Left hindlimb (tissue), 1 donor: ENCODE measurements at regions not wholly inside any gene's neighbourhood (a gene's known extent, or its start where the extent isn't known, plus 50 kb on each side); places are given as distances from the start of the nearest gene placed in this dataset.
"Not testable (repeated sequence)": the region's sequence is repeated elsewhere in the genome, so short reads cannot be mapped to it uniquely, and the experiment has no call there.

Experiments used
- DNase-seq: peaks from one replicate; pipeline ENCODE4 v3.0.0-alpha.2; 2018

- DNase-seq = peak; percentile 26
Measured at GRCh38 chr1:143905214-143906179, 66.3 kb downstream of the FAM72C start.

DNA sequence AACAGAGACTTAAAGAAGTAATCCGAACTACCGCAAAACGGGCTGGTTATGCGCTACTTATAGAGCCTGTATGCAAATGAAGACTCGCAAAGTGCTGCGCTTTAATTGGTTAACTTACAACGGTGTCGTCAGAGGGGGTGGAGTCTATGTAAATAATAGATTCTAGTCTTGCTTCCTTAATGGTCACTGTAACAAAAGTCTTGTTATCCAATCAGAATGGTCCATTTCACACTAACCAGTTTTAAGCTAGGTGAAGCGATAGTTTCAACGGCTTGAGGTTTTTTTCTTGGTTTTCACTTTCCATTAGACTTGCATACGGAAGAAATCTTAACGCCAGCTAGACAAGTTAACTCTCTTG is 67.2 kb downstream of the FAM72C start:
- DNase-seq = not testable (repeated sequence)

DNA sequence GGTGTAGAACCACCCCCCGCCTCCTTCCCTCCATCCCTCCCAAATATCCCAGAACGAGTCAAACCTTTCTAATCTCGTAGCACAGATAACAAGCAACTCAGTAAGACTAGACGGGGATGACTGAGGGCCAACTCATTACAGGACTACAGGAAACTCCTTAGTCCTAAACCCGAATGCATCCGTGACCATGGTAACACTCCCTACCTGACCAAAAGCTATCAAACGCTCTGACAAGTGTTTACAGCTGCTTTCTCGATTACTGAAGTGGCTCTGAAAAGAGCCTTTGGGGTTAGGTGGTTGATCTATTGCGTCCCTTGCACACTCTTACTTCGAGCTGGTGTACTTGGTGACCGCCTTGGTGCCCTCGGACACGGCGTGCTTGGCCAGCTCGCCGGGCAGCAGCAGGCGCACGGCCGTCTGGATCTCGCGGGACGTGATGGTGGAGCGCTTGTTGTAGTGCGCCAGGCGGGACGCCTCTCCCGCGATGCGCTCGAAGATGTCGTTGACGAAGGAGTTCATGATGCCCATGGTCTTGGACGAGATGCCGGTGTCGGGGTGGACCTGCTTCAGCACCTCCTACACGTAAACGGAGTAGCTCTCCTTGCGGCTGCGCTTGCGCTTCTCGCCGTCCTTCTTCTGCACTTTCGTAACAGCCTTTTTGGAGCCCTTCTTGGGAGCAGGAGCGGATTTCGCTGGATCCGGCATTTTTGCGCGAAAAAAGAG is 67.7 kb downstream of the FAM72C start:
- peak; percentile 46 for DNase-seq

GRCh38 chr1:143896377-143896776 is 75.4 kb downstream of the FAM72C start:
- not testable (repeated sequence) for DNase-seq

DNA sequence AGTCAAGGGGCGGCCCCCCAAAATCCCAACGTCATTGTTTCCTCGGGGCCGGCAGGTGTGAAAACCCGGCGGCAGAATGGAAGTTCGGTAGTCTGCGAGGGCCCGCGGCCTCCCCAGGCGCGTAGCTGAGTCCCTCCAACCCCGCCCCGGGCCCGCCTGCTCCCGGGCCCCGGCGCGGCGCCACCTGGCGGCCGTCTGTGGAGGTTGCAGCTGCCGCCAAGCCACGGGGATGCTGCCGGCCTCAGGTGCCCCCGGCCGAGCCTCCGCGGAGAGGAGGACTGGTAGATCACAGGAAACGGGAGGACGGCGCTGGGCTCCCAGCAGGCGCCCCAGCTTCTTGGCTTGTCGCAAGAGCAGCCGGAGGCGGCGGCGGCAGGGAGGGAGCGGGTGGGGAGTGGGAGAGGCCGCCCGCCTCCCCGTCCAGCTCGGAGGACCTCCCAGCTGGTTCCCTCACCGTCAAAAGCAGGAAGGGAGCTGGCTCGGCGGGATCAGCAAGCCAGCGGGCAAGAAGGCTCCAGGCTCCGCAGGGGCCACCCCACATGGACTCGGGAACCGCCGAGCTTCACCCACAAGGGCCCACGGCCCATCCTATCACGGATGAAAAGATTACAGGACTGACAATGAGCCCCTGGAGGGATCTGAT is 86.7 kb downstream of the FAM72C start:
- peak; percentile 50 for DNase-seq

- DNase-seq = not testable (repeated sequence)
Measured at GRCh38 chr1:143884532-143884931, 87.3 kb downstream of the FAM72C start.

- DNase-seq = not testable (repeated sequence)
Measured at GRCh38 chr1:143879757-143880536, 91.8 kb downstream of the FAM72C start.

- not testable (repeated sequence) for DNase-seq
Measured at GRCh38 chr1:143875947-143876346, 95.8 kb downstream of the FAM72C start.

GRCh38 chr1:143874625-143875024 is 97.2 kb downstream of the FAM72C start:
- not testable (repeated sequence) for DNase-seq

DNA sequence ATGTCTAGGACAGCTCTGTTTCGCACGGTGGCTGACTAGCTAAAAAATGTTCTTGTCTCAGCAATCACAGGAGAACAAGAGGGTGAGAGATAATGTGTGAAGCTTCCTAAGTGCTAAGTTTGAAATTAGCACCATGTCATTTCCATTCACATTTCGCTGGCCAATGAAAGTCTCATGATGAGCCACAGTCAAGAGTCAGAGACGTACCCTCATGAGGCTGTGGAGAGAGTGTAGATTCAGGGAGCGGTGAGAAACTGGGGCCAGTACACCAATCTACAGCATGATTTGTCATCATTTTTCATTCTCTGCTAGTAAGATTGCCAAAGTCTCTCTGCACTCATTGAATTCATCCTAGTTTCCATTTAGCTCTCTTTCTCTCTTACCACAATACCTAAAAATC is 98.1 kb downstream of the FAM72C start:
- not testable (repeated sequence) for DNase-seq

- not testable (repeated sequence) for DNase-seq
Measured at GRCh38 chr1:143870388-143870787, 101.4 kb downstream of the FAM72C start.

- not testable (repeated sequence) for DNase-seq
Measured at GRCh38 chr1:143867590-143868220, 104.1 kb downstream of the FAM72C start.

GRCh38 chr1:143863901-143864520 is 107.8 kb downstream of the FAM72C start:
- not testable (repeated sequence) for DNase-seq

DNA sequence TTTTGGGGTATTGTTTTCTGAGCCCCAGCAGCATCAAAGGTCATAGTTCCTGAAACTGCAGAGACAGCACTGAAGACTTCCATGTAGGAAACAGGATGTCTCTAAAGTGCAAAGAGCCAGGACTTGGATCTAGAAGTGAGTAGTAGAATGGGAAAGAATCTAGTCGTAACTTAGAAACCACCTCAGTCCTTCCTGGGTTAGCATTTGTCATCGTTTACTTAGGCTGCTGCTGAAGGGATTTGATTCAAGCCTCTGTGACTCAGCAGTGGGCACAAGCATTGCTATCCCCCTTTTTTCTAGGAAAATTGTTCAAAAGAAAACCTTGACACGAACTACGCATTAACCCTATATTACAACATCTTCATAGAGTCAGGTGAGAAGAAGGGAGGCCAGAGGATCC is 109.1 kb downstream of the FAM72C start:
- not testable (repeated sequence) for DNase-seq

GRCh38 chr1:143861306-143861705 is 110.5 kb downstream of the FAM72C start:
- DNase-seq = not testable (repeated sequence)

GRCh38 chr1:143855867-143856266 is 115.9 kb downstream of the FAM72C start:
- not testable (repeated sequence) for DNase-seq

DNA sequence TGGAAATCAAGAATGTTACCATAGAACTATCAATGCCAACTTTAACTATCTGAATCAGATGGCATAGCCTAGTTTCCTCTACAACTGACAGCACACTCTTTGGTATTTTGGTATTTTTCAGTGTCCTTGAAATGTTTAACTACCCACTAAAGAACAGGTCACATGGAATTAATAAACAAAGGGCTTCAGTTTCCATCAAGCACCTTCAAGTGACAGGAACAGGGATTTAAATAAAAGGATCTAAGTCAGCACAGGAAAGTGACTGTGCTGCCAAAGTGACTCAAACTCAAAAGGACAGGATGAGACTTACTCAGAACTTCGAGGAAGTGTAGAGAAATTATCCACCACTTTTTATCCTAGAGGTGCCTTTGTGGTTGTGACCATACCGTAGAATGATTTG is 117.7 kb downstream of the FAM72C start:
- not testable (repeated sequence) for DNase-seq

GRCh38 chr1:143850637-143851036 is 121.1 kb downstream of the FAM72C start:
- not testable (repeated sequence) for DNase-seq

- DNase-seq = not testable (repeated sequence)
Measured at GRCh38 chr1:143848859-143849258, 122.9 kb downstream of the FAM72C start.

GRCh38 chr1:143845193-143845592 is 126.6 kb downstream of the FAM72C start:
- DNase-seq = not testable (repeated sequence)

GRCh38 chr1:143842058-143842457 is 129.7 kb downstream of the FAM72C start:
- not testable (repeated sequence) for DNase-seq
